ENCODE measurements at regions not wholly inside any gene's neighbourhood (a gene's known extent, or its start where the extent isn't known, plus 50 kb on each side); places are given as distances from the start of the nearest gene placed in this dataset.

- no peaks in the 10 kb centered on the region for H3K79me2 ChIP-seq (ENCODE audit: insufficient read depth, low read length)
- H3K27ac ChIP-seq (ENCODE audit: extremely low read length, insufficient read depth, low read length) = no peak overlapping the region
- ChIA-PET POLR2A (no interaction called here), CTCF (ENCODE audit: low intra/inter-chr PET ratio, low total read pairs) (no interaction called here)
- ATAC-seq = no peak
- H3K9me3 ChIP-seq (ENCODE audit: low read length) = no peaks in the 10 kb centered on the region
- no peaks in the 10 kb centered on the region for H3K27me3 ChIP-seq (ENCODE audit: control insufficient read depth in 1 of 2, insufficient read depth in 2 of 2, low read length in 2 of 2)
- DNase-seq (ENCODE audit: low spot score) = no peak
- H4K20me1 ChIP-seq (ENCODE audit: insufficient read depth, low read length) = no peaks in the 10 kb centered on the region
- H3K36me3 ChIP-seq (replicated peaks in 1 of 2; ENCODE audit: control insufficient read depth in 1 of 2, insufficient read depth in 2 of 2, low read length in 2 of 2) = no peaks in the 10 kb centered on the region
- H3K9ac ChIP-seq (ENCODE audit: insufficient read depth, low read depth, low read length) = no peak overlapping the region
- H3K4me1 ChIP-seq (ENCODE audit: insufficient read depth, low read length) = no peaks in the 10 kb centered on the region; the same call in 1 of the 2 replicates
- H2AFZ ChIP-seq (ENCODE audit: low read length) = no peak overlapping the region
- H3K4me3 ChIP-seq (replicated peaks in 1 of 3; ENCODE audit: insufficient read depth in 1 of 3, low read depth in 2 of 3, low read length in 3 of 3) = no peak overlapping the region
- WGBS (ENCODE audit: low lambda C conversion rate) = 56% methylated on average over 4 of the region's 4 CpGs
- in situ Hi-C loops (cut with HindIII; ENCODE audit: extremely low pct_ligation_motif_present, low pct_unique_long_range_greater_than_20kb) = no loop called here
- H3K4me2 ChIP-seq (ENCODE audit: low read depth, low read length) = no peak overlapping the region
- no TSS peak for BruUV-seq (replicated peaks)
- intact Hi-C loops (cut with micrococcal nuclease; ENCODE audit: unreplicated experiment) = no loop called here
- no peak for TF ChIP-seq ZBTB21 (CRISPR knock-in tag; IDR thresholded peaks at IDR 0.05)
- TF ChIP-seq TBX3 (IDR thresholded peaks at IDR 0.05; ENCODE audit: borderline replicate concordance) = no peak
- no peak for FAIRE-seq
Measured at GRCh38 chr10:63727636-63728035, 206.4 kb downstream of the REEP3 start.

DNA sequence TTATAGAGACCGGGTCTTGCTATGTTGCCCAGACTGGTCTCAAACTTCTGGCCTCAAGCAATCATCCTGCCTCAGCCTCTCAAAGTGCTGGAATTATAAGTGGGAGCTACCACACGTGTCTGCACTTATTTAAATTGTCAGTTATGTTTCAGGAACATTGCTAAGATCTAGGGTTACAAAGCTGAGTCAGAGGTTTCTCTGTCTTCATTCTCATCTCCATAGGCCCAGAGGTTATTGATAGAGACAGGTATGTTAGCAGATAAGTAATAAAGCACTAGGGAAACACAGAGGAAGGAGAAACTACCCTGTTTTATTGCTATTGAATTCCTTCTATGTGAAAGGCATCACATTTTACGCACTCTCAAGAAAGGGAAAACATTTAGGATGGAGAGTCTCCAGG, 214.1 kb downstream of the REEP3 start:
- CTCF ChIA-PET (ENCODE audit: low intra/inter-chr PET ratio, low total read pairs) = no interaction called here
- no peaks in the 10 kb centered on the region for H3K9me3 ChIP-seq (ENCODE audit: low read length)
- in situ Hi-C loops (cut with HindIII; ENCODE audit: extremely low pct_ligation_motif_present, low pct_unique_long_range_greater_than_20kb) = no loop called here

More for the DNA sequence above, 214.1 kb downstream of the REEP3 start:
- no peaks in the 10 kb centered on the region for H3K27me3 ChIP-seq (ENCODE audit: control insufficient read depth in 1 of 2, insufficient read depth in 2 of 2, low read length in 2 of 2)
- POLR2A ChIA-PET = no interaction called here
- H3K36me3 ChIP-seq (replicated peaks in 1 of 2; ENCODE audit: control insufficient read depth in 1 of 2, insufficient read depth in 2 of 2, low read length in 2 of 2) = no peaks in the 10 kb centered on the region
- H3K27ac ChIP-seq (ENCODE audit: extremely low read length, insufficient read depth, low read length) = no peak overlapping the region
- no TSS peak for BruUV-seq (replicated peaks)
- H2AFZ ChIP-seq (ENCODE audit: low read length) = no peak overlapping the region
- WGBS (ENCODE audit: low lambda C conversion rate) = 74% methylated on average over 3 of the region's 3 CpGs
- ATAC-seq (no peak), FAIRE-seq (no peak), DNase-seq (ENCODE audit: low spot score) (no peak)
- H3K79me2 ChIP-seq (ENCODE audit: insufficient read depth, low read length) = no peaks in the 10 kb centered on the region
- intact Hi-C loops (cut with micrococcal nuclease; ENCODE audit: unreplicated experiment) = no loop called here
- H3K4me3 ChIP-seq (replicated peaks in 1 of 3; ENCODE audit: insufficient read depth in 1 of 3, low read depth in 2 of 3, low read length in 3 of 3) = no peak overlapping the region
- no peak overlapping the region for H3K9ac ChIP-seq (ENCODE audit: insufficient read depth, low read depth, low read length)
- no peaks in the 10 kb centered on the region for H4K20me1 ChIP-seq (ENCODE audit: insufficient read depth, low read length)
- H3K4me1 ChIP-seq (ENCODE audit: insufficient read depth, low read length) = peaks cover 25% of the 10 kb centered on the region
- no peak overlapping the region for H3K4me2 ChIP-seq (ENCODE audit: low read depth, low read length)
- TF ChIP-seq ZNF17 (CRISPR knock-in tag; IDR thresholded peaks at IDR 0.05) (no peak), MIER2 (CRISPR knock-in tag; IDR thresholded peaks at IDR 0.05) (no peak), EEA1 (CRISPR knock-in tag; IDR thresholded peaks at IDR 0.05; ENCODE audit: borderline replicate concordance) (no peak), SPEN (CRISPR knock-in tag; IDR thresholded peaks at IDR 0.05; ENCODE audit: low read depth) (no peak), ATF7 (IDR thresholded peaks at IDR 0.05) (no peak), ATF7 (CRISPR knock-in tag; IDR thresholded peaks at IDR 0.05) (no peak), HCFC1 (IDR thresholded peaks at IDR 0.05; ENCODE audit: low read depth, low read length) (no peak), CREB1 (IDR thresholded peaks at IDR 0.05) (no peak), CREB1 (CRISPR knock-in tag; IDR thresholded peaks at IDR 0.05) (no peak), CEBPB (IDR thresholded peaks at IDR 0.05; ENCODE audit: borderline replicate concordance, low read depth, low read length) (no peak), KDM3A (CRISPR knock-in tag; IDR thresholded peaks at IDR 0.05; ENCODE audit: low read depth) (no peak), DNMT1 (CRISPR knock-in tag; IDR thresholded peaks at IDR 0.05) (no peak)
- TF ChIP-seq, protein P1, sequence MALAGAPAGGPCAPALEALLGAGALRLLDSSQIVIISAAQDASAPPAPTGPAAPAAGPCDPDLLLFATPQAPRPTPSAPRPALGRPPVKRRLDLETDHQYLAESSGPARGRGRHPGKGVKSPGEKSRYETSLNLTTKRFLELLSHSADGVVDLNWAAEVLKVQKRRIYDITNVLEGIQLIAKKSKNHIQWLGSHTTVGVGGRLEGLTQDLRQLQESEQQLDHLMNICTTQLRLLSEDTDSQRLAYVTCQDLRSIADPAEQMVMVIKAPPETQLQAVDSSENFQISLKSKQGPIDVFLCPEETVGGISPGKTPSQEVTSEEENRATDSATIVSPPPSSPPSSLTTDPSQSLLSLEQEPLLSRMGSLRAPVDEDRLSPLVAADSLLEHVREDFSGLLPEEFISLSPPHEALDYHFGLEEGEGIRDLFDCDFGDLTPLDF (CRISPR knock-in tag; IDR thresholded peaks at IDR 0.05) = no peak

Measured in HepG2 (cell line).